ENCODE measurements at regions not wholly inside any gene's neighbourhood (a gene's known extent, or its start where the extent isn't known, plus 50 kb on each side); places are given as distances from the start of the nearest gene placed in this dataset.

- WGBS, 2 donors (ENCODE audit: low coverage in 1 of 2): 32 to 46% methylated on average over 2 of the region's 2 CpGs
Observed at GRCh38 chr5:44719856-44720255, 88.9 kb upstream of the MRPS30 start.

GRCh38 chr5:44714871-44715561, 93.7 kb upstream of the MRPS30 start:
- in situ Hi-C loops (cut with MboI; ENCODE audit: low pct_ligation_motif_present in 1 of 4, low pct_unique_long_range_greater_than_20kb in 1 of 4, low sequenced_read_pairs in 3 of 4): no loop called here
- WGBS, 2 donors (ENCODE audit: low coverage in 1 of 2): 80 to 100% methylated on average over 2 to 3 of the region's 3 CpGs
- Histone ChIP-seq H3K27ac (no peak overlapping the region), H3K27me3 (no peaks in the 10 kb centered on the region), H3K4me3 (no peak overlapping the region), H3K9me3 (no peaks in the 10 kb centered on the region), H3K36me3 (no peaks in the 10 kb centered on the region), H3K4me1 (no peaks in the 10 kb centered on the region)
- no peak for TF ChIP-seq POLR2AphosphoS5 (IDR thresholded peaks at IDR 0.05)
- TF ChIP-seq POLR2A (IDR thresholded peaks at IDR 0.05): no peak
- no peak for TF ChIP-seq CTCF (IDR thresholded peaks at IDR 0.05)
- no peak for TF ChIP-seq EP300 (IDR thresholded peaks at IDR 0.05; ENCODE audit: low read depth)
- DNase-seq: no peak
- intact Hi-C loops (cut with DNase I; ENCODE audit: low total_unique reads): no loop called here

More at GRCh38 chr5:44719856-44720255, 88.9 kb upstream of the MRPS30 start:
- Histone ChIP-seq H3K4me3 (no peak overlapping the region), H3K27me3 (no peaks in the 10 kb centered on the region), H3K27ac (no peak overlapping the region), H3K9me3 (no peaks in the 10 kb centered on the region), H3K4me1 (no peaks in the 10 kb centered on the region), H3K36me3 (no peaks in the 10 kb centered on the region)
- DNase-seq: no peak
- in situ Hi-C loops (cut with MboI; ENCODE audit: low pct_ligation_motif_present in 1 of 4, low pct_unique_long_range_greater_than_20kb in 1 of 4, low sequenced_read_pairs in 3 of 4): no loop called here
- intact Hi-C loops (cut with DNase I; ENCODE audit: low total_unique reads): no loop called here
- TF ChIP-seq CTCF (IDR thresholded peaks at IDR 0.05) (no peak), POLR2AphosphoS5 (IDR thresholded peaks at IDR 0.05) (no peak), POLR2A (IDR thresholded peaks at IDR 0.05) (no peak), EP300 (IDR thresholded peaks at IDR 0.05; ENCODE audit: low read depth) (no peak)

- Histone ChIP-seq H3K4me3 (no peak overlapping the region), H3K27me3 (no peaks in the 10 kb centered on the region), H3K27ac (no peak overlapping the region), H3K9me3 (no peaks in the 10 kb centered on the region), H3K4me1 (no peaks in the 10 kb centered on the region), H3K36me3 (no peaks in the 10 kb centered on the region)
- in situ Hi-C loops (cut with MboI; ENCODE audit: low pct_ligation_motif_present in 1 of 4, low pct_unique_long_range_greater_than_20kb in 1 of 4, low sequenced_read_pairs in 3 of 4) (no loop called here), intact Hi-C loops (cut with DNase I; ENCODE audit: low total_unique reads) (no loop called here)
- 54 to 81% methylated on average over 3 of the region's 3 CpGs for WGBS, 2 donors (ENCODE audit: low coverage in 1 of 2)
- TF ChIP-seq POLR2AphosphoS5 (IDR thresholded peaks at IDR 0.05) (no peak), EP300 (IDR thresholded peaks at IDR 0.05; ENCODE audit: low read depth) (no peak), POLR2A (IDR thresholded peaks at IDR 0.05) (no peak), CTCF (IDR thresholded peaks at IDR 0.05) (no peak)
- no peak for DNase-seq
Observed at GRCh38 chr5:44713446-44713845, 95.3 kb upstream of the MRPS30 start.

- H3K27me3 ChIP-seq: no peaks in the 10 kb centered on the region
- no peaks in the 10 kb centered on the region for H3K36me3 ChIP-seq
- DNase-seq: no peak
- no peaks in the 10 kb centered on the region for H3K4me1 ChIP-seq
- TF ChIP-seq EP300 (IDR thresholded peaks at IDR 0.05; ENCODE audit: low read depth) (no peak), POLR2AphosphoS5 (IDR thresholded peaks at IDR 0.05) (no peak), POLR2A (IDR thresholded peaks at IDR 0.05) (no peak), CTCF (IDR thresholded peaks at IDR 0.05) (no peak)
- 47 to 54% methylated on average over 1 of the region's 1 CpG for whole genome bisulfite sequencing, 2 donors (ENCODE audit: low coverage in 1 of 2)
- in situ Hi-C loops (cut with MboI; ENCODE audit: low pct_ligation_motif_present in 1 of 4, low pct_unique_long_range_greater_than_20kb in 1 of 4, low sequenced_read_pairs in 3 of 4): no loop called here
- no peak overlapping the region for H3K4me3 ChIP-seq
- intact Hi-C loops (cut with DNase I; ENCODE audit: low total_unique reads): no loop called here
- no peak overlapping the region for H3K27ac ChIP-seq
- no peaks in the 10 kb centered on the region for H3K9me3 ChIP-seq
Observed at GRCh38 chr5:44711901-44712300, 96.8 kb upstream of the MRPS30 start.
